ENCODE measurements at regions not wholly inside any gene's neighbourhood (a gene's known extent, or its start where the extent isn't known, plus 50 kb on each side); places are given as distances from the start of the nearest gene placed in this dataset.
"Not testable (repeated sequence)": the region's sequence is repeated elsewhere in the genome, so short reads cannot be mapped to it uniquely, and the experiment has no call there.

DNA sequence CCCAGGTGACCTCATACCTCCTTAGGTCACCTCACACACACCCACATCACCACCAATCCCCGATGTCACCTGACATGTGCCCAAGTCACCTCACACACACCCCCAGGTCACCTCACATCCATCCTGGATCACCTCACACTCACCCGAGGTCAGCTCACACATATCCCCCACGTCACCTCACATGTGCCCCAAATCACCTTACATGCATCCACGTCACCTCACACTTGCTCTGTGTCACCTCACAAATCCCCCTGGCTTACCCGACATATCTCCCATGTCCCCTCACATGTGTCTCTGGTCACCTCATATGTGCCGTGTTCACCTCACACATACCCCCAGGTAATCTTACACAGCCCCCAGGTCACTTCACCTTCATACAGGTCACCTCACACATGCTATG is 864.6 kb downstream of the TMEM121 start:
- H3K9ac ChIP-seq (ENCODE audit: insufficient read length, low read depth): no peak overlapping the region
- no peaks in the 10 kb centered on the region for H3K4me1 ChIP-seq (ENCODE audit: insufficient read depth, insufficient read length)
- no peak for DNase-seq (ENCODE audit: low read depth, low spot score)
- no peaks in the 10 kb centered on the region for H3K27me3 ChIP-seq (ENCODE audit: insufficient read depth, insufficient read length)
- no peaks in the 10 kb centered on the region for H3K9me3 ChIP-seq (ENCODE audit: insufficient read depth, low read length)
- no peak overlapping the region for H3K4me3 ChIP-seq (ENCODE audit: insufficient read length, low read depth)
- TF ChIP-seq ZNF274 (IDR thresholded peaks at IDR 0.05; ENCODE audit: low read depth, low read length) (no peak), YY1 (IDR thresholded peaks at IDR 0.05; ENCODE audit: insufficient read depth, insufficient read length) (no peak), SUZ12 (IDR thresholded peaks at IDR 0.05; ENCODE audit: extremely low read depth, insufficient read depth, insufficient read length) (no peak)
- H3K36me3 ChIP-seq (ENCODE audit: insufficient read depth, insufficient read length, low read length): no peaks in the 10 kb centered on the region

DNA sequence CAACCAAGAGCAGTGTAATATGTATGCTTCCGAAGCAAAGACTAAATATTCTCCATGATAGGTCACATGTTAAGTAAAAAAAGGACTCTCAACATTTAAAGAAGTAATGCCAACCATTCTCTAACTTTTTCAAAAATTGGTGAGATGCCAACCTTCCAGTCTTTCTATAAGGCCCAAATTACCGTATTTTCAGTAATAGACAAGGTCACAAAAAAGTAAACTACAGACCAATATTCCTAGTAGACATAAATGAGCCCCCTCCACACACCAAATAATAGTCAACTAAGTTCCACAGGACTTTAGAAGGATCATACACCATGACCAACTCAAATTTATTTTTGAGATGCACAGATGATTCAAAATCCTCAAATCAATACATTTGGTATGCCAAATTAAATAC is 867.4 kb downstream of the TMEM121 start:
- Histone ChIP-seq H3K4me1 (ENCODE audit: insufficient read depth, insufficient read length) (no peaks in the 10 kb centered on the region), H3K27me3 (ENCODE audit: insufficient read depth, insufficient read length) (no peaks in the 10 kb centered on the region), H3K9ac (ENCODE audit: insufficient read length, low read depth) (no peak overlapping the region), H3K9me3 (ENCODE audit: insufficient read depth, low read length) (no peaks in the 10 kb centered on the region), H3K36me3 (ENCODE audit: insufficient read depth, insufficient read length, low read length) (no peaks in the 10 kb centered on the region), H3K4me3 (ENCODE audit: insufficient read length, low read depth) (no peak overlapping the region)
- no peak for TF ChIP-seq ZNF274 (IDR thresholded peaks at IDR 0.05; ENCODE audit: low read depth, low read length)
- TF ChIP-seq YY1 (IDR thresholded peaks at IDR 0.05; ENCODE audit: insufficient read depth, insufficient read length): no peak
- no peak for TF ChIP-seq SUZ12 (IDR thresholded peaks at IDR 0.05; ENCODE audit: extremely low read depth, insufficient read depth, insufficient read length)
- no peak for DNase-seq (ENCODE audit: low read depth, low spot score)

DNA sequence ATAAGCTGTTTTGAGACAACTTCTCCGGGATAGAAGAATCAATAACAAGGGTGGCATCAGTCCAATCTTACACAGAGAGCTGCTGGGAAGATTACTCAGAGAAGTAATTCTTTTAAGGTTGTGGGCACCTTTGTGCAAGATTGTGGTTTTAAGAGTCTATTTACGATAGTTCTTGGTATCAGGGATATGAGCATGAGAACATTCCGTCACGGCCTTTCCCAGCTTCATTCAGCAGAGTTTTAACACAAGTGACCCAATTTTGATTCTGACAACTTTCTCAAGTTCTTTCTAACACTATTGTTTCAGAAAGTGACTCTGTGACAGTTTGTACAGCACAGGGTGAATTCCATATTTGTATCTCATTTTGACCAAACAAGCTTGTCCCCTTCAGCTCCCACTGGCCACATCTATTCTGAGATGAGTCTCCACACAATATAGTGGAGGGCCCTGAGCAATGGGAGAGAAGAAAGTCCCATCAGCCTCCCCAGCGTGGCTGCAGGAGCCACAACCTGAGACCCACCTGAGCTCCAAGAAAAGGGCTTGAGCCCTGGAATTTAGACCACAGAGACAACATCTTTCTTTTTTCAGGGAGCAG is 869.2 kb downstream of the TMEM121 start:
- TF ChIP-seq YY1 (IDR thresholded peaks at IDR 0.05; ENCODE audit: insufficient read depth, insufficient read length): no peak
- TF ChIP-seq ZNF274 (IDR thresholded peaks at IDR 0.05; ENCODE audit: low read depth, low read length): no peak
- no peak for TF ChIP-seq SUZ12 (IDR thresholded peaks at IDR 0.05; ENCODE audit: extremely low read depth, insufficient read depth, insufficient read length)
- H3K4me1 ChIP-seq (ENCODE audit: insufficient read depth, insufficient read length): no peaks in the 10 kb centered on the region
- no peak overlapping the region for H3K4me3 ChIP-seq (ENCODE audit: insufficient read length, low read depth)
- H3K9me3 ChIP-seq (ENCODE audit: insufficient read depth, low read length): no peaks in the 10 kb centered on the region
- no peaks in the 10 kb centered on the region for H3K36me3 ChIP-seq (ENCODE audit: insufficient read depth, insufficient read length, low read length)
- H3K9ac ChIP-seq (ENCODE audit: insufficient read length, low read depth): no peak overlapping the region
- DNase-seq (ENCODE audit: low read depth, low spot score): no peak
- H3K27me3 ChIP-seq (ENCODE audit: insufficient read depth, insufficient read length): no peaks in the 10 kb centered on the region

DNA sequence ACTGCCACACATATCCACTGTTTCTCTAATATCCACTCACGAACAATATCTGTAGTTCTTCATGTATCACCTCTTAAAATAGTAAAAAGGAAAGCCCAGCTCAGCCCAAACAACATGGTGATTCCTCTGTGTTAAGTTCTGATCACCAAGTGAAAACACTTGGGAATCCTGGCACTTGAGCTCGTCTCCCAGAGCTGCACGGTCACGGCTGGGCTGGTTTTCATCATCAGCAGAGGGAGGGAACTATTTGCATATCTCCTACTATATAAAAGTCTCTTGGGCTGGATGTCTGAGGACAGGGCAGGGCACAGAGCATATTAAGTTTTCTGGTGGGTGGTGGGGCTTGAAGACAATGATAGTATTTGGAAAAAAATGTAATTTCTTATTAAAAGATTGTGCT is 870.6 kb downstream of the TMEM121 start:
- Histone ChIP-seq H3K36me3 (ENCODE audit: insufficient read depth, insufficient read length, low read length) (no peaks in the 10 kb centered on the region), H3K4me1 (ENCODE audit: insufficient read depth, insufficient read length) (no peaks in the 10 kb centered on the region), H3K4me3 (ENCODE audit: insufficient read length, low read depth) (no peak overlapping the region), H3K9ac (ENCODE audit: insufficient read length, low read depth) (no peak overlapping the region), H3K9me3 (ENCODE audit: insufficient read depth, low read length) (no peaks in the 10 kb centered on the region), H3K27me3 (ENCODE audit: insufficient read depth, insufficient read length) (no peaks in the 10 kb centered on the region)
- TF ChIP-seq ZNF274 (IDR thresholded peaks at IDR 0.05; ENCODE audit: low read depth, low read length) (no peak), SUZ12 (IDR thresholded peaks at IDR 0.05; ENCODE audit: extremely low read depth, insufficient read depth, insufficient read length) (no peak), YY1 (IDR thresholded peaks at IDR 0.05; ENCODE audit: insufficient read depth, insufficient read length) (no peak)
- no peak for DNase-seq (ENCODE audit: low read depth, low spot score)

DNA sequence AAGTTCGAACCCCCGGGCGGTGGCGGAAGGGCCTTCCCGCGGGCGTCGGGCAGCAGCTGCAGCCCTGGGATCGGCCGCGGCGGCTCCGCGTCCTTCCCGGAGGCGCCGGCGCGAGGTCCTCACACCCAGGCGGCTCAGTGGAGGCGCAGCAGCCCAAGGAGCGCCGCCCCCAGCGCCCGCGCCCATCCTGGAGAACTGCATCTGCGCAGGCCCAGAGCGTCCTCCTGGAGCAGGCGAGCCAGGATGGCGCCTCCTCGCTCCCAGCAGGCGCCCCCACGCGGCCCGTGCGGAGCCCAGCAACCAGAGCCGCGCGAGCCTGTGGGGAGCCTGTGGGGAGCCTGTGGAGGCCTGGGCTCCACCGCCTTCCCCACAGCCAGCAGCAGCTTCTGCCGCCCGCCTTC is 872.5 kb downstream of the TMEM121 start:
- not testable (repeated sequence) for H3K27me3 ChIP-seq (ENCODE audit: insufficient read depth, insufficient read length); H3K36me3 ChIP-seq (ENCODE audit: insufficient read depth, insufficient read length, low read length); H3K4me3 ChIP-seq (ENCODE audit: insufficient read length, low read depth); DNase-seq (ENCODE audit: low read depth, low spot score); H3K9me3 ChIP-seq (ENCODE audit: insufficient read depth, low read length); H3K9ac ChIP-seq (ENCODE audit: insufficient read length, low read depth); H3K4me1 ChIP-seq (ENCODE audit: insufficient read depth, insufficient read length)

DNA sequence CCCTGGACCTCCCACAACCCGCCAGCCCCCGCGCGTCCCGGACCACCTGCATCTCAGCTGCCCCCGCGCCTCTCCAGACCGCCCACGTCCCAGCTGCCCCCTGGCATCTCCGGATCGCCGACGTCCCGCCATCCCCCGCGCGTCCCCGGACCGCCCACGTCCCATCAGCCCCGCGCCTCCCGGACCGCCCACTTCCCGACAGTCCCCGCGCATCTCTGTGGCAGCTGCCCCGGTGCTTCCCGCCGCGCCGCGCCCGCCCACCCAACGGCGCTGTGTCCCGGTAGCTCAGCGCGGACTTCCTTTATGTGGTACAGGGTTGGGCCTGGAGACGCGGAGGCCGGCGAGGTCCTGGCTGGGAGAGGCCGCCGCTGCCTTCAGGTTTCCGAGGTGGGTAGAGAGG is 874.9 kb downstream of the TMEM121 start:
- not testable (repeated sequence) for H3K4me3 ChIP-seq (ENCODE audit: insufficient read length, low read depth); H3K4me1 ChIP-seq (ENCODE audit: insufficient read depth, insufficient read length); H3K27me3 ChIP-seq (ENCODE audit: insufficient read depth, insufficient read length); DNase-seq (ENCODE audit: low read depth, low spot score); H3K36me3 ChIP-seq (ENCODE audit: insufficient read depth, insufficient read length, low read length); H3K9ac ChIP-seq (ENCODE audit: insufficient read length, low read depth); H3K9me3 ChIP-seq (ENCODE audit: insufficient read depth, low read length)

DNA sequence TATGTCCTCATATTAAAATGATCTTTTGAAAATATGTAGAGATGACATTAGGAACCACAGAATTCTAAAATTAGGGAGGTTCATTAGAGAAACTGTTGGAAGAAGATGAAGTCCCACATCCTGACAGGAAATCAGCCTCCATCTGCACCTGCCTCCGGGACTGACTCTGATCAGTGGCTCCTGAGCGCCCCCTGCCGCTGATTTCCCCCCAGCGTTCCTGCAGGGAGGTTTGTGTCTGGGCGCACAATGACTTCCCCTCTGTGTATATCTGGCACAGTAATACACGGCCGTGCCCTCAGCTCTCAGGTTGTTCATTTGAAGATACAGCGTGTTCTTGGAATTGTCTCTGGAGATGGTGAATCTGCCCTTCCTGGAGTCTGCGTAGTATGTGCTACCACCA is 883.8 kb downstream of the TMEM121 start:
- H3K4me3 ChIP-seq (ENCODE audit: insufficient read length, low read depth); H3K36me3 ChIP-seq (ENCODE audit: insufficient read depth, insufficient read length, low read length); H3K4me1 ChIP-seq (ENCODE audit: insufficient read depth, insufficient read length); DNase-seq (ENCODE audit: low read depth, low spot score); H3K9me3 ChIP-seq (ENCODE audit: insufficient read depth, low read length); H3K9ac ChIP-seq (ENCODE audit: insufficient read length, low read depth); H3K27me3 ChIP-seq (ENCODE audit: insufficient read depth, insufficient read length): not testable (repeated sequence)

DNA sequence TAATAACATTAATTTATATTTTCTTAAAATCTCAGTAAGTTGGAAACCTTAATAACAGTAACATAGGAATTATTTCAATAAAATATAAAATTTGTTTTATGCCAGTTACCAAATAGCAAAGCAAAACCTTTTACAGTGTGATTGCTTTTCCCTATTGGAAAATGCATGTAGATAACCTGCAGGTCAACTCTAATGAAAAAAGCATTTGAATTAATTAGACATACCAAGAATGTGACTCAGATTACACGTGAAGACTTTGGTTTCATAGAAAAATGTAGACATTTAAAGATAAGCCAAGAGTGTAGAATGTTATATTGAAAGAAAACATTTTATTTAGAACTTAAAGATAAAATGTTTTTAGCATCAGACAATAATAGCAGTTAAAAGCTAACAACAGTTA is 888.1 kb downstream of the TMEM121 start:
- Histone ChIP-seq H3K9me3 (ENCODE audit: insufficient read depth, low read length) (peaks cover 24% of the 10 kb centered on the region), H3K4me1 (ENCODE audit: insufficient read depth, insufficient read length) (no peaks in the 10 kb centered on the region), H3K36me3 (ENCODE audit: insufficient read depth, insufficient read length, low read length) (no peaks in the 10 kb centered on the region), H3K4me3 (ENCODE audit: insufficient read length, low read depth) (no peak overlapping the region), H3K27me3 (ENCODE audit: insufficient read depth, insufficient read length) (no peaks in the 10 kb centered on the region), H3K9ac (ENCODE audit: insufficient read length, low read depth) (no peak overlapping the region)
- no peak for DNase-seq (ENCODE audit: low read depth, low spot score)
- TF ChIP-seq YY1 (IDR thresholded peaks at IDR 0.05; ENCODE audit: insufficient read depth, insufficient read length): no peak
- TF ChIP-seq ZNF274 (IDR thresholded peaks at IDR 0.05; ENCODE audit: low read depth, low read length): no peak
- no peak for TF ChIP-seq SUZ12 (IDR thresholded peaks at IDR 0.05; ENCODE audit: extremely low read depth, insufficient read depth, insufficient read length)

All from NT2/D1 (cell line).